Loucy (cell line): ENCODE measurements at regions not wholly inside any gene's neighbourhood (a gene's known extent, or its start where the extent isn't known, plus 50 kb on each side); places are given as distances from the start of the nearest gene placed in this dataset.

Experiments
- H2AFZ ChIP-seq: fragments of 200-600 bp; sonication (generic); 2 replicates; pipeline ENCODE4 v1.6.0; 2016; ENCODE audit warnings: antibody characterized with exemption, mild to moderate bottlenecking, low read length, moderate library complexity
- H3F3A ChIP-seq: fragments of 200-600 bp; 2 replicates; pipeline ENCODE4 v1.6.0; 2016; ENCODE audit warnings: antibody characterized with exemption, low read depth, mild to moderate bottlenecking
- H3K27me3 ChIP-seq: fragments of 200-600 bp; sonication (generic); 2 replicates; pipeline ENCODE4 v1.6.1; 2014; ENCODE audit warnings: low read length, mild to moderate bottlenecking; ENCODE audit not compliant: insufficient read depth, poor library complexity, severe bottlenecking
- H3K36me3 ChIP-seq: fragments of 200-600 bp; sonication (generic); 2 replicates; pipeline ENCODE4 v1.6.1; 2016; ENCODE audit warnings: low read length; ENCODE audit not compliant: insufficient read depth
- H3K4me1 ChIP-seq: fragments of 200-600 bp; sonication (generic); 2 replicates; pipeline ENCODE4 v1.5.1; 2014; ENCODE audit warnings: low read length, mild to moderate bottlenecking; ENCODE audit not compliant: insufficient read depth, poor library complexity, severe bottlenecking
- H3K4me2 ChIP-seq: fragments of 200-600 bp; sonication (generic); 2 replicates; pipeline ENCODE4 v1.6.0; 2014; ENCODE audit warnings: antibody characterized with exemption, low read length, low read depth, mild to moderate bottlenecking; ENCODE audit not compliant: poor library complexity, severe bottlenecking
- H3K4me3 ChIP-seq: fragments of 200-600 bp; sonication (generic); 2 replicates; pipeline ENCODE4 v1.5.1; 2014; ENCODE audit warnings: low read length, mild to moderate bottlenecking, mixed read lengths; ENCODE audit not compliant: poor library complexity, severe bottlenecking
- H3K79me2 ChIP-seq: fragments of 200-600 bp; sonication (generic); 2 replicates; pipeline ENCODE4 v1.6.1; 2014; ENCODE audit warnings: low read length; ENCODE audit not compliant: insufficient read depth
- H3K9ac ChIP-seq: fragments of 200-600 bp; sonication (generic); 2 replicates; pipeline ENCODE4 v1.6.0; 2014; ENCODE audit warnings: mild to moderate bottlenecking, low read depth, low read length, moderate library complexity; ENCODE audit not compliant: poor library complexity, severe bottlenecking
- H3K9me2 ChIP-seq: fragments of 200-600 bp; sonication (generic); replicated peaks from 2 replicates; pipeline ENCODE4 v1.6.1; 2016; ENCODE audit warnings: low read depth, low read length, mixed read lengths
- H3K9me3 ChIP-seq: fragments of 200-600 bp; sonication (generic); 2 replicates; pipeline ENCODE4 v1.6.1; 2014; ENCODE audit warnings: mild to moderate bottlenecking, antibody characterized with exemption, low read length, low read depth; ENCODE audit not compliant: insufficient read depth
- H4K20me1 ChIP-seq: fragments of 200-600 bp; sonication (generic); 2 replicates; pipeline ENCODE4 v1.6.0; 2014; ENCODE audit warnings: antibody characterized with exemption, low read length, mild to moderate bottlenecking; ENCODE audit not compliant: insufficient read depth, poor library complexity, severe bottlenecking
- CTCF ChIP-seq: fragments of 200-600 bp; sonication (generic); conservative IDR thresholded peaks from 2 replicates; pipeline ENCODE4 v1.5.1; 2014; ENCODE audit warnings: mild to moderate bottlenecking, antibody characterized with exemption, low read length
- EZH2phosphoT487 ChIP-seq: fragments of 200-600 bp; IDR thresholded peaks from 2 replicates; pipeline ENCODE4 v1.6.1; 2018; ENCODE audit warnings: antibody characterized with exemption, mild to moderate bottlenecking, moderate library complexity, borderline replicate concordance

- TF ChIP-seq CTCF: no peak
- TF ChIP-seq EZH2phosphoT487: no peak
- Histone ChIP-seq H3K9ac (no peak overlapping the region), H3K4me1 (no peaks in the 10 kb centered on the region), H3K79me2 (no peaks in the 10 kb centered on the region), H3K27me3 (no peaks in the 10 kb centered on the region), H3K36me3 (no peaks in the 10 kb centered on the region), H3K9me3 (no peaks in the 10 kb centered on the region), H4K20me1 (no peaks in the 10 kb centered on the region), H2AFZ (no peak overlapping the region), H3K4me2 (no peak overlapping the region), H3F3A (no peaks in the 10 kb centered on the region), H3K4me3 (no peak overlapping the region), H3K9me2 (no peaks in the 10 kb centered on the region)
Observed at GRCh38 chr5:153086486-153086885, 404.0 kb upstream of the GRIA1 start.

- Histone ChIP-seq H4K20me1 (no peaks in the 10 kb centered on the region), H3K27me3 (no peaks in the 10 kb centered on the region), H3K36me3 (no peaks in the 10 kb centered on the region), H3K9me3 (no peaks in the 10 kb centered on the region), H3K4me3 (no peak overlapping the region), H3K79me2 (no peaks in the 10 kb centered on the region), H3K9me2 (no peaks in the 10 kb centered on the region), H3K4me1 (no peaks in the 10 kb centered on the region), H3K9ac (no peak overlapping the region), H3F3A (no peaks in the 10 kb centered on the region), H3K4me2 (no peak overlapping the region), H2AFZ (no peak overlapping the region)
- no peak for TF ChIP-seq EZH2phosphoT487
- no peak for TF ChIP-seq CTCF
Observed at GRCh38 chr5:153088538-153088937, 401.9 kb upstream of the GRIA1 start.

- H2AFZ ChIP-seq: no peak overlapping the region
- no peaks in the 10 kb centered on the region for H3K79me2 ChIP-seq
- no peaks in the 10 kb centered on the region for H3K9me2 ChIP-seq
- no peaks in the 10 kb centered on the region for H4K20me1 ChIP-seq
- H3F3A ChIP-seq: no peaks in the 10 kb centered on the region
- H3K4me2 ChIP-seq: no peak overlapping the region
- no peaks in the 10 kb centered on the region for H3K36me3 ChIP-seq
- H3K9ac ChIP-seq: no peak overlapping the region
- H3K27me3 ChIP-seq: no peaks in the 10 kb centered on the region
- no peak overlapping the region for H3K4me3 ChIP-seq
- H3K4me1 ChIP-seq: no peaks in the 10 kb centered on the region
- H3K9me3 ChIP-seq: no peaks in the 10 kb centered on the region
- TF ChIP-seq CTCF (no peak), EZH2phosphoT487 (no peak)
Observed at GRCh38 chr5:153094333-153094732, 396.1 kb upstream of the GRIA1 start.
